Lung microvascular endothelial cell (primary cell): ENCODE measurements at regions not wholly inside any gene's neighbourhood (a gene's known extent, or its start where the extent isn't known, plus 50 kb on each side); places are given as distances from the start of the nearest gene placed in this dataset.
"Not testable (repeated sequence)": the region's sequence is repeated elsewhere in the genome, so short reads cannot be mapped to it uniquely, and the experiment has no call there.

Source experiments
- DNase-seq, 2 donors: peaks; one replicate each; pipeline versions ENCODE4 v3.0.0 to v3.0.0-alpha.2; 2010; ENCODE audit warnings: low read depth in 2 of 2

DNA sequence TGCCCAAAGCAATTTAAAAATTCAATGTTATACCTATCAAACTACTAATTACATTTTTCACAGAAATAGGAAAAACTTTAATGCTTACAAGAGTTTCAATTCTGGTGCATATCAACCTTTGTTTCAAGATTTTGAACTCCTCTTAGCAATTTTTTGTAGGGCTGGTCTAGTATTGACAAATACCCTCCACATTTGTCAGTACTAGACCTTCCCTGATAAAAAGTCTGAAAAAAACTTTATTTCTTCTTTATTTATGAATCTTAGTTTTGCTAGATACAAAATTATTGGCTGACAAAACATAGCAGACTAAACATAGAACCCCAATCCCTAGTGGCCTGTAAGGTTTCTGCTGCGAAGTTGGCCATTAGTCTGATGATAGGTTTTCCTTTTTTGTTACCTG is 1804.9 kb downstream of the EFNA5 start:
- DNase-seq: no peak

DNA sequence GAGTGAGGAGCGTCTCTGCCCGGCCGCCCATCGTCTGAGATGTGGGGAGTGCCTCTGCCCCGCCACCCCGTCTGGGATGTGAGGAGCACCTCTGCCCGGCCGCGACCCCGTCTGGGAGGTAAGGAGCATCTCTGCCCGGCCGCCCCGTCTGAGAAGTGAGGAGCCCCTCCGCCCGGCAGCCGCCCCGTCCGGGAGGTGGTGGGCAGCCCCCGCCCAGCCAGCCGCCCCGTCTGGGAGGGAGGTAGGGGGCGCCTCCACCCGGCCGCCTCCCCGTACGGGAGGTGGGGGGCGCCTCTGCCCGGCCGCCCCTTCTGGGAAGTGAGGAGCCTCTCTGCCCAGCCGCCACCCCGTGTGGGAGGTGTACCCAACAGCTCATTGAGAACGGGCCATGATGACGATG is 1811.4 kb downstream of the EFNA5 start:
- not testable (repeated sequence) for DNase-seq

DNA sequence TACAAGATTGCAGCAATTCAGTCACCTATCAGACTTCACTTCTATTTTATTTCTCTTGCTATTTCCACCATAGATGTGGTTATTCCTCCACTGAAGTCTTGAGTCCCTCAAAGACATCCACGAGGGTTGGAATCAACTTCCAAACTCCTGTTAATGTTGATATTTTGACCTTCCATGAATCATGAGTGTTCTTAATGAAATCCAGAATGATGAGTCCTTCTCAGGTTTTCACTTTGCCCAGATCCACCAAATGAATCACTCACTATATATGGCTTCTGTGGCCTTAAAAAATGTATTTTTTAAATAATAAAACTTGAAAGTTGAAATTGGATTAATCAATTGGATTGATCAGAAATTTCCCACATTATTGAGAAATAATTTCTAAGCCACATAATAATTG is 1821.0 kb downstream of the EFNA5 start:
- DNase-seq: no peak

DNA sequence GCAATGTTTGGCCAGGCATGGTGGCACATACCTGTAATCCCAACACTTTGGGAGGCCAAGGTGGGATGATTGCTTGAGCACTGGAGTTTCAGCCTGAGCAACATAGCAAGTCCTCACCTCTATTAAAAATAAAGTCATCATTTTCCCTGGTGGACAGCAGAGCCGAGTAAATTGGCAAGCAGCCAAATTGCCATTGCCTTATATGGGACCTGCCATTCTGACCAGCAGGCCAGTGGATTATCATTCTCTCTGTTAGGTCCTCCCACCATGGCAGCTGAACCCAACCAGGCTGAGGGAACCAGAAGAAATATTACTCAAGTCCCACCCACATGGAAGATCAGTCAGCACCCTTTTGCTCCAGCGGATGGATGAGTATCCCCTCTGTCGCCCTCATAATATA is 1829.9 kb downstream of the EFNA5 start:
- no peak for DNase-seq

DNA sequence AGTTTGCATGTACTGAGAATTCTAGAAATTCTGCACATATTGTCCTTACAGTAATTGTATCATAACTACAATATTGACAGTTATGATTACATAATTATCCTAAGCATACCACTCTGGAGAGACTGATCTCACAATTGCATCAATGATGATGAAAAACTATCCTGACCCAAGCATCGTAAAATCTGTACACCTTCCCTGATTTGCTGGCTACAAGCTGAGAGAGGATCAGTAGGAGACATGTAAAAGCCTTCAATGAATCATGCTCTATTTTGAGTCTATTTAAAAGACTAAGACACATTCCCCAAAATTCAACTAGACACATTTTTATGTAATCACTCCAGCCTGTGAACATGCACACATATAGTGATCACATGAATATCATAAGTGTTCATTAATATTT is 1833.8 kb downstream of the EFNA5 start:
- no peak for DNase-seq

DNA sequence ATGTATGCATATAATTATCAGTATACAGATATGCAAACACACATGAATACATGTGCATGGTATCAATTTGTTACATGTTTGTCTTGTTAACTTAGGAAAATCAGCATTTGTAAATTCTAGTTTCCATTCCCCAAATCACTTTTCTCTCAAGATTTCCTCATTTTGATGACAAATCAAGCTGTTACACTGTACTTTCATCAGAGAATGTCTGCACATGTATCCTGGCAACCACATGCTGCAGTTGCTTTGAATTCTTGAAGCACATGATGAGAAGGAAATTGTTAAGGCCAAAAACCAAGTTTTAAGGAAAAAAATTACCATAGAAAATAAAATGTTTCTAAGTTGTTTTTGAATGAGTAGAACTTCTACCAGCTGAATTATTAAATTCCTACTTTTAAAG is 1834.5 kb downstream of the EFNA5 start:
- no peak for DNase-seq

DNA sequence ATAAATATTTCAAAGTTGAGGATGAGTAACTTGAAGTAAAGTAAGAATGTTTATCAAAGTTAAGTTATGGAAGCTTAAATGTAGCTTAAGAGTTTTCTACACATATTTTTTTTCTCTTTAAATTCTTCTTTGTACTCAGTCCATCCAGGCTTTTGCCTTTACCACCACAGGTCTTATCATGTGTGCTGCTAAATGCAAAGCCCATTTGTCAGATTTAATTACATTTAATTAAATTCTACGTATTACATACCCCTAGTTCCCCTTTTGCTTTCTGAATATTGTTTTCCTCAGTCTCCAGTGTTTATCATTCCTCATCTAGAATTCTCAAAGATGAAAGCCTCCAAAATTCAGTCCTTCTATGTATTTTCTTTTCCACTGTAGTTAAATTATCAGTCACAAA is 1841.9 kb downstream of the EFNA5 start:
- no peak for DNase-seq

DNA sequence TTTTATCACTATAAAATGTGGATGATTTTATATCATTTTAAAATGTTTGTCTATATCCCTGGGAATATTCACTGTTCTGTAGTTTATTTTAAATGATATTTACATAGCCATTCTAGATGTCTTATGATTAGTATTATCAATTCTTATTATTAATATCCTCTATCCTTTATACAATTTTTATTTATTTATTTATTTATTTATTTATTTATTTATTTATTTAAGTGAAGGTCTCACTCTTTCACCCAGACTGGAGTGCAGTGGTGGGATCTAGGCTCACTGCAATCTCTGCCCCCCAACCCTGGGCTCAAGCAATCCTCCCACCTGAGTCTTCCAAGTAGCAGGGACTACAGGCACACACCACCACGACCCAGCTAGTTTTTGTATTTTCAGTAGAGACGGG is 1848.9 kb downstream of the EFNA5 start:
- DNase-seq: no peak

DNA sequence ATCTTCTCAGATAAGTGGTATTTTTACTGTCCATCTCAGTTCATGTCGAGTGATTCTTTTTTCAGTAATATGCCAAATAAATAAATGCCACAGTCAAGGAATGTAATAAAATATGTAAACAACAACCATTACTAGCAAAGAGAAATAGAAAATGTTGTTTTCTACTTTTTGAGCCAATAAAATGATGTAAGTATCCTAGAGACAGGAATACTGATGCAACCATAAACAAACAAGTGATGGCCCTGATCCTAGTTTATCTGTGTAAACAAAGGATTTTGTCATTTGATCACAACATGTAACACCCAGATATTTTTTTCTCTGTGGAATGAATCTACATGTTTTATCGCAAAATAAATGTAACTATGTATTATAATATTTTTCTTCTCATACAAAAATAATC is 1852.8 kb downstream of the EFNA5 start:
- DNase-seq: no peak

DNA sequence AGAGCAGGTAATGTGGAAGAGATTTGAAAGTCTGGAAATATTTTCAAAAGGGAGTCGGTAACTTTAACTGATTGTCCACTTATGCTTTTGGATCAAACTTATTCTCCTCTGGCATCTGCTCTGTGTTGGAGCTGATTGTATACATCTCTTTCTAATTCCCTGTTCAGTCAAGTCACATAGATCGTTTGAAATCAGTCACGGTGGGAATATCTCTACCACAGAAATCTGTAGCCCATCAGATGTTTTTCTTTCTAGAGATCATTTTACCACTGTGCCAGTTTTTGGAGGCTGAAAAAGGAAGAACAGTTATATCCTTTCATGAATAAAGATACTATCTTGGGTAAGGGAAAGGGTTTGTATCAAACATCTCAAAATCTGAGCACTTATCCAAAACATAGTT is 1853.3 kb downstream of the EFNA5 start:
- DNase-seq: no peak

DNA sequence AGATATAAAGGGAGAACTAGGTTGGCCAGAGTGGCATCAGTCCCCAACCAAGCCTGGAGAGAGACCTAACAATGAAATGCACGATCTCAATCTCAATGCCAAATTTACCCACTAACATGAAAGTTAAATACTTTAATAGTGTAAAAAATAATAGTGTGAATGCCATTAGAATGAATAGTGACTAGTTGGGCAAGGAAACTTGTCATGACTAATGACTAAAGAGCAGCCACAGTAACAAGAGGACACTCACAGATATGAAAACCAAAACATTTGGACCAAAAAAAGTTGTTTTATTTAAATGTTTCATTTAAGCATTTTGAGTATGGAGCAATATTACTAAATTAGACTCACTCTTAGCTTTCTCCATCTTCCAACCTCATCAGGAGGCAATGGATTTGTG is 1853.8 kb downstream of the EFNA5 start:
- no peak for DNase-seq

DNA sequence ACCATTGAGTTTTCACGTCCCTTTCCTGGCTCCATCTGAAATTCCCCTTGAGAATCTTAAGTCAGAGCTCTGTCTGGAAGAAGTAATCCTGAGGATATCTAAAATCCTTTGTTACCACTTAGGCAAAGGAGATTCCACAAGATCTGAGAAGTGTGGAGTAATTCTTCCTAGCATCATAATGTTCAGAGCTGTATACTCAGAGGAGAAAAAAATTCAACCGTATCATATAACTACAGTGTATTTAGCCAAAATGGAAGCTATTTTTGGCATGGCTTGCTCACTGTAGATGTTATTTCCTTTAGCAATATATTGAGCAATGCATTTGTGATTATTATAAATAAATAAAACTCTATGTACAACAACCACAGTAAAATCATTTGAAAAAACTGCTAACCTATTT is 1858.4 kb downstream of the EFNA5 start:
- DNase-seq: no peak

DNA sequence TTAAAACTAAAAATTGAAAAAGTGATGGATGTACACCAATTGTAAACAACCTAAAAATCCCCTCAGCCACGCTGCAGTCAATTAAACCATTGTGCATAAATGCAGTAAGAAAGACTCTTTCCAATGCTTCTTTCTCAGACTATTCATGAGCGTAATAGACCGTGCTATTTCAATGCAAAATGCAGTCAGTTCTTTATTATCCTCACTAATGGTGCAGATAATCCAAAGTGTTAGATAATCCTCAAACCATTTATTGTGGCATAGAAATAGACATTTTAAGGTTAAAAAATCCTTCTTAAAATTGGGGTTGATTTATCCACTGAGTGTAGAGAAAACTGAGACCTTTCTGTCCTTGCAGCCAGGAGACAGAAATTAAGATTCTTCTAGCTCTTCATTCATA is 1862.8 kb downstream of the EFNA5 start:
- DNase-seq: no peak

DNA sequence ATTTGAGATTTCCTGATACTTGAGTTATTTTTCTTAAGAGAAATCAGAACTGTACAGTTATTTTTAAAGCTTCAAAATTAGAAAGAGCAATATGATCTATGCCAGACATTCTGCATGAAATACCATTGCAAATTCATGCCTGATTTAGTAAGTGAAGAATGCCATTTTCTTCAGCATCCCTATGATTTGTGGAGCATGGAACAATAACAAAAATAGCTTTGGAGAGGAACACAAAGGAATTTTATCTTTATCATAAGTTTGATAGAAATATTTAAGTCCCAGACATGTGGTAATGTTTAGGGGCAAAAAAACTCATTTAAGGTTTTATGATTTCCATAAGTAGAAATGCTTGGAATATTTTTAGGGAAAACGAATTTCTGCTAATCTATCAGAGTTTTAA is 1863.4 kb downstream of the EFNA5 start:
- no peak for DNase-seq

DNA sequence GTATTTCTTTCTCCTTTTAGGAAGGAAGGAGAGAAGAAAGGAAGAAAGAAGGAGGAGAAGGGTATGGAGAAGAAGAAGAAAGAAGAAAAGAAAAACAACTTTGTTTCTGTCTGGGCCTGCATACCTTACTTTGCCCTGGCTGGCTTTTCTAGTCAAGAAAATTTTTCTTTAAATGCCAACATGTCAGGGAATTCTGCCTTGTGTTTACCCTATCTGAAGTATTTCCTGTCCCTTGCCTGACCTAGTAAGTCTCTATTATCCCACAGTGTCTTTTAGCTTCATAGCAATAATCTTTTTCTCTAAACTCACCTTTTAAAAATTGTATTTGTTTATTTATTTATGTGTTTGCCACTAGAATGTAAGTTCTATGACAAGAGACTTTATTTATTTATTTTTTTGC is 1864.1 kb downstream of the EFNA5 start:
- DNase-seq: no peak

DNA sequence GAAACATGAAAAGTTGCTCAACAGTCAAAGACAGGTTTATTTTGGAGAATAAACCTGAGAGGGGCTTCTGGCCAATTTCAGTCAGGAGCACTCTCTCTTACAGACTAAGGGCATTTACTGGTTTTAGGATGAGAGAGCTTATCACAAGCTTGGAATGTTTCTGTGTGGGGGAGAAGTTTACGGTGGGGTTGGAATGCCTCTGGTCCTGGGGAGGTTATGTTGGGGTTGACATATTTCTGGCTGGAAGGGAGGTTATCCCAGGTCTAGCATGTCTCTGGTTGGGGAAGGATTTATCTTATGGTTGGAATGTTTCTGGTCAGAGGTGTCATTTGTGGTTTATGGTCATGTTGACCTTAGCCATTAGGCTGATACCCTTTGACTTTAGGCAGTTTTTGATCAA is 1867.3 kb downstream of the EFNA5 start:
- DNase-seq: no peak

DNA sequence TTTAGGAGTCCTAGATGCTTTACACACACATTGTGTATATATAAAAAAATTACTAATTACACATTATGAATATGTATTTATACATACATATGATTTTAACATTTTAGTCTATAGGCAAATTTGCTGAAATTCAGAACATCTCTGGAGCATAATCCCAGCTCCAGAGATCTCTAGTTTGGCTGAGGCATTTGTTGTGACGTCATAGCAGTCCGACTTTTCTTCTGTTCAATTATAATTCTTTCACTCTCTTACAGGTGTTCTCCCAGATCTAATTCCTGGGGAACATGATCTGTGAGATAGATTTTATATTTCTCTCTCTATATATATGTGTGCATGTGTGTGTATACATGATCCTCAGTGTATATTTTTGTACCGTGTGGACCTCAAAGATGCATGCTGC is 1876.2 kb downstream of the EFNA5 start:
- no peak for DNase-seq

DNA sequence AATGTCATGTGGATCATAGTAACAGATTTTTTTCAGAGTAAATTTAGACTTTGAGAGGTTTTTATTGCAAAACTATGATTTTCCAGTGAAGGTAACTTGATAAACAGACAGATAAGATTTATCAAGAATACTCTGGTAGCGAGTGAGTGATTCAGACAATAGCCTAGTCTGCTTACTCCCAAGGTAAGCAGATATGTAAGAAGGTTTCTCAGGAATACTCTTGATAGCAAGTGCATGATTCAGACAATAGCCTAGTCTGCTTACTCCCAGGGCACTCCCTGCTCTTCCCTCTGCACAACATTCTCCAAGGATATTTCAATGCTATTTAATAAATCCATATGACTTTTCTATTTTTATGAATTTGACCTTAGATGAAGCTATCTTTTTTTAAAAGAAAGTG is 1881.5 kb downstream of the EFNA5 start:
- DNase-seq: no peak

DNA sequence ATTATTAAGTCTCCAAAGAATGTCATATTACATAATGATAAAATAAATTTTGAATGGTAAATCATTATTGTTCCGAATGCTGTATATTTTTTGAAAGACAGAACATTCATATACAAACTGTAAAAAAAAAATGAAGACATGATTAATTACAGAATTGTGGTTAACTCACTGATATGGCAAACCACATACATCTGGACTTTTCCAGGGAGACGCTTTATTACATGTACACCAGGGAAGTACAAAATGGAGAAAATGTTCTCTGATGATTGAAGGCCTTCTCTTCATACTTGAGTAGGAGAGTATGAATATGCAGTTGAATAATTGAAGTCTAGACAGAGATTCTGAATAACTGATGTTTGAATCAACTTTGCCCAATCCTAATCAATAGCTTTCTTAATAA is 1886.9 kb downstream of the EFNA5 start:
- DNase-seq: no peak

DNA sequence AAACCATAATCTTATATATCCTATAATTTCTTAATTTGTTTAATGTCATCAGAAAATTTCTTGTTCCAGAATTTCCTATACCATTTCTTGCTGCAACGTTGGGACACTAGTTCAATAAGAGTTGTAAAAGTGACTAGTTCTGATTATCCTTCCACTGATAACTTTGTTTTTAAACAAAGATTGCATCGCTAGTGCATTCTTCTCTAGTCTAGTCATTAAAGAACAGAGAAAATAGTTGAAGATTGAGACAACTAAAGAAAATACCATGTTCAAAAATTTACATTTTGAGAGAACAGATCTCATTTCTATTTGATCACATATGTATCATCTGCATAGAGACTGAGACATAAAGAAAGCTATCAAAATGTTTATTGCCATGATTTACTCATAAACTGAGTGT is 1888.2 kb downstream of the EFNA5 start:
- DNase-seq: no peak

DNA sequence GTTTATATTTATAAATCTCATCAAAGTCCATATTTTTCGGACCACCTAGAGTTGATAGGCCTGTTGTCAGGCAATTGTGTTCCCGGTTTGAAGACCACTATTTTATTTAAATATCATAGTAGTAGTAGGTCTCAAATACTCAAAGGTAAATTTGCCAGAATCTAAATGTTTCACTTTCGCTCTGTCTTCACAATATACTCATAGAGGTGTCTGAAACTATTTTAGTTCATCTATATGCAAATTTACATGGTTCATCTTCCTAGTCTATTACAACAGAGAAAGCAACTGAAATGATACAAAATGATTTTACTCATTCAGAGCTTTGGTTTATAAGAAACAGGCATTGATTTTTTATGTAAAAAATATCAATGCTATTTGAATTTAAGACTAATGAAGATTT is 1897.5 kb downstream of the EFNA5 start:
- DNase-seq: no peak

DNA sequence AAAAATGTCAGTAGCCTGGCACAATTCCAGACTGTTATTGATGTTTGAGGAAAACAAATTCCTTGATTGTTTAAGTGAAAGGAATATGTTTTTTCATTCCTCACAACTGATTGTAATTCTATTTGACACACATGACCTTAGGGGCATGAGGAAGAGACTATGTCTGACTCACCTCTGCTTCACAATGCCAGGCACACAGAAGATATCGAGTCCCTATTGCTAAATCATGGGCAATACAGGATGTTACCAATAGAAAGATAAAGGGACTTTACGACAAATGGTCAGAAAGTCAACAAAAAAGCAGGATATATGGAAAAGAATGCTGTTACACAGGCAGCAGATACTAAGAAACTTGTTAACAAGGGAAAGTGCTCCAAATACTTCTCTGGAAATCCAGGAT is 1903.5 kb downstream of the EFNA5 start:
- no peak for DNase-seq

DNA sequence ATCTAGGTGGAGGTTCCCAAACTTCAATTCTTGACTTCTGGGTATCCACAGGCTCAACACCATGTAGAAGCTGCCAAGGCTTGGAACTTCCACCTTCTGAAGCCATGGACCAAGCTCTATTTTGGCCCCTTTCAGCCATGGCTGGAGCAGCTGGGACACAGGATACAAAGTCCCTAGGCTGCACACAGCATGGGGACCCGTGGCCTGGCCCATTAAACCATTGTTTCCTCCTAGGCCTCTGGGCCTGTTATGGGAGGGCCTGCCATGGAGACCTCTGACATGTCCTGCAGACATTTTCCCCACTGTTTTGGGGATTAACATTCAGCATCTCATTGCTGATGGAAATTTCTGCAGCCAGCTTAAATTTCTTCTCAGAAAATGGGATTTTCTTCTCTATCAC is 1908.0 kb downstream of the EFNA5 start:
- no peak for DNase-seq

DNA sequence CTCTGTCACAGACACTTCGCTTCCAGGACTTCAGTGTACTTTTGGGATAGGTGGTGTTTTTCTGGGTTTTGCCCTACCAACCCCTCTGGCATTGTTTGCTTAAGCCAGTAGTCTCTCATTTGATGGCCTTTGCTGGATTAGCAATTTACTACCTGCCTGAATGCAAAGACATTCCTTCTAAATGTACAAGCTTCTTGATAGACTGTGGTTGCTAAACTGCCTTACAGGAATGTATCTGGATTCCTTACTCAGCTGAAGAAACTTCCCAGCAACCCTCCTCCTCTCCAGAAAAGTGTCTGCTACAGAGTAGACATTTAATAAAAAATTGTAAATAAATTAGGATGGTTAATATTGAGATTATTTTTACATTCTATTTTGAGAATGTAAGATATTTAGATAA is 1916.7 kb downstream of the EFNA5 start:
- DNase-seq: no peak

DNA sequence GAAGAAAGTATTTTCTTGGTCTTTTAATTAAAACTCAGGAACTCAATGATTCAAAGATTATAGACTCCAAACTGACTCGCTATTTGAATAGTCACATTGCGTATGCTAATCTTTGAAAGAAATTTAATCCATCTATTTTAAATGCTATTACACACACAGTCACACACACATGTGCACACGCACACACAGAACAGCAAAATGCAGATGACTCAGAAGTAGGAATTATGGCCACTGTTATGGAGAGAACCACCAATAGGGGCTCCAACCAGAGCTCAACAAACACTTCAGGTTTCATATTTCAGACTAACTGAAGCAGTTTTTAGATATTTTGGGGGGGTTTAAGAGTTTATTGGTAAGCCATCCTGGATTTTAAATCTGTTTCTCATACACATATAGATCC is 1917.9 kb downstream of the EFNA5 start:
- no peak for DNase-seq
